Neural progenitor cell (in vitro differentiated cells): ENCODE measurements at regions not wholly inside any gene's neighbourhood (a gene's known extent, or its start where the extent isn't known, plus 50 kb on each side); places are given as distances from the start of the nearest gene placed in this dataset.

Experiments
- EZH2 ChIP-seq: fragments of 200-600 bp; sonication (generic); IDR thresholded peaks from 2 replicates; pipeline ENCODE4 v1.6.1; 2017; ENCODE audit warnings: antibody characterized with exemption, mild to moderate bottlenecking, moderate library complexity
- EZH2phosphoT487 ChIP-seq: fragments of 200-600 bp; sonication (generic); IDR thresholded peaks from 2 replicates; pipeline ENCODE4 v1.6.1; 2017; ENCODE audit warnings: antibody characterized with exemption
- TF ChIP-seq, protein P1 (sequence below): fragments of 200-600 bp; sonication (generic); IDR thresholded peaks from 2 replicates; pipeline ENCODE4 v1.5.1; 2017; ENCODE audit warnings: antibody characterized with exemption, mild to moderate bottlenecking

DNA sequence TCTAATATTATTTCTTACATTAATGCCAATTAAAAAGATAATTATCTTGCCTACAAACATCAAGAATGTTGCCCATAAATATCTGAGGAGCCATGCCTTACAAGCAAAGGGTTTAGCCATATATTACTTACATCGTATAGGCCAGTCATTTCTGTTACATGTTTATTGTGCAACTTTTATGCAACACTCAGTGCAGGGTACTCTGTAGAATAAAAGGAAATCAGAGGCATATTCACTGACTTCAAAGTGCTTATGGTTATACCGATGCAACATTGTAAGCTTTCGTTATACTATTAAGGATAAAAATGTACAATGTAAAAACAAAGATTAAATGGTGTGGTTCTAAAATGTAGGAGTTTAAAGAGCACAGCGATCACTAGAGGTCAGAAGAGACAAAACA is 315.9 kb downstream of the PCDH10 start:
- TF ChIP-seq, protein P1, sequence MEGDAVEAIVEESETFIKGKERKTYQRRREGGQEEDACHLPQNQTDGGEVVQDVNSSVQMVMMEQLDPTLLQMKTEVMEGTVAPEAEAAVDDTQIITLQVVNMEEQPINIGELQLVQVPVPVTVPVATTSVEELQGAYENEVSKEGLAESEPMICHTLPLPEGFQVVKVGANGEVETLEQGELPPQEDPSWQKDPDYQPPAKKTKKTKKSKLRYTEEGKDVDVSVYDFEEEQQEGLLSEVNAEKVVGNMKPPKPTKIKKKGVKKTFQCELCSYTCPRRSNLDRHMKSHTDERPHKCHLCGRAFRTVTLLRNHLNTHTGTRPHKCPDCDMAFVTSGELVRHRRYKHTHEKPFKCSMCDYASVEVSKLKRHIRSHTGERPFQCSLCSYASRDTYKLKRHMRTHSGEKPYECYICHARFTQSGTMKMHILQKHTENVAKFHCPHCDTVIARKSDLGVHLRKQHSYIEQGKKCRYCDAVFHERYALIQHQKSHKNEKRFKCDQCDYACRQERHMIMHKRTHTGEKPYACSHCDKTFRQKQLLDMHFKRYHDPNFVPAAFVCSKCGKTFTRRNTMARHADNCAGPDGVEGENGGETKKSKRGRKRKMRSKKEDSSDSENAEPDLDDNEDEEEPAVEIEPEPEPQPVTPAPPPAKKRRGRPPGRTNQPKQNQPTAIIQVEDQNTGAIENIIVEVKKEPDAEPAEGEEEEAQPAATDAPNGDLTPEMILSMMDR, result peak; percentile 6
- TF ChIP-seq EZH2 (no peak), EZH2phosphoT487 (no peak)
